ENCODE measurements at regions not wholly inside any gene's neighbourhood (a gene's known extent, or its start where the extent isn't known, plus 50 kb on each side); places are given as distances from the start of the nearest gene placed in this dataset.

GRCh38 chr2:120446236-120447126, 100.5 kb downstream of the INHBB start:
- POLR2A ChIA-PET, result no interaction called here
- TF ChIP-seq ZNF529 (tag by site-specific recombination; IDR thresholded peaks at IDR 0.05; ENCODE audit: insufficient replicate concordance), result no peak
- TF ChIP-seq SCRT2 (tag by site-specific recombination; IDR thresholded peaks at IDR 0.05), result 0 out of 2 replicates have a peak, but pooled peaks have one; percentile 42
- no peak for TF ChIP-seq ZSCAN4 (tag by site-specific recombination; IDR thresholded peaks at IDR 0.05)
- 0 out of 2 replicates have a peak, but pooled peaks have one; percentile 13 for TF ChIP-seq SCRT1 (tag by site-specific recombination; IDR thresholded peaks at IDR 0.05; ENCODE audit: borderline replicate concordance)
- no peak for TF ChIP-seq ZNF266 (tag by site-specific recombination; IDR thresholded peaks at IDR 0.05; ENCODE audit: low read depth)
- CTCF ChIA-PET, result interaction anchor here (0.5 to 0.7 kb wide), 4 partner anchors 8 to 75 kb away, joined by 3 to 5 read pairs (median 3); no protein-coding TSS in a partner anchor
- H3K9me3 ChIP-seq (ENCODE audit: control insufficient read depth, insufficient read depth, low read depth, low read length), result no peaks in the 10 kb centered on the region
- H3K4me3 ChIP-seq (ENCODE audit: low read depth, low read length), result no peak overlapping the region
- H3K4me1 ChIP-seq (ENCODE audit: control insufficient read depth, insufficient read depth, low read length), result no peaks in the 10 kb centered on the region
- no peak overlapping the region for H3K27ac ChIP-seq (ENCODE audit: extremely low read depth, low read depth, low read length)
- no peaks in the 10 kb centered on the region for H3K36me3 ChIP-seq (ENCODE audit: control insufficient read depth in 2 of 2, insufficient read depth in 1 of 2, low read length in 2 of 2)

- ChIA-PET POLR2A (no interaction called here), CTCF (interaction anchor here (0.6 kb wide), 1 partner anchor 9 kb away, joined by 3 read pairs; no protein-coding TSS in a partner anchor)
- H3K4me1 ChIP-seq (ENCODE audit: control insufficient read depth, insufficient read depth, low read length), result no peaks in the 10 kb centered on the region
- H3K4me3 ChIP-seq (ENCODE audit: low read depth, low read length), result no peak overlapping the region
- no peaks in the 10 kb centered on the region for H3K9me3 ChIP-seq (ENCODE audit: control insufficient read depth, insufficient read depth, low read depth, low read length)
- H3K36me3 ChIP-seq (ENCODE audit: control insufficient read depth in 2 of 2, insufficient read depth in 1 of 2, low read length in 2 of 2), result no peaks in the 10 kb centered on the region
- TF ChIP-seq KLF9 (tag by site-specific recombination; IDR thresholded peaks at IDR 0.05; ENCODE audit: low read depth) (no peak), GLIS2 (tag by site-specific recombination; IDR thresholded peaks at IDR 0.05) (no peak), KLF16 (tag by site-specific recombination; IDR thresholded peaks at IDR 0.05) (no peak), ZNF530 (tag by site-specific recombination; IDR thresholded peaks at IDR 0.05; ENCODE audit: low read depth) (no peak), ZNF174 (tag by site-specific recombination; IDR thresholded peaks at IDR 0.05) (no peak), ZNF133 (tag by site-specific recombination; IDR thresholded peaks at IDR 0.05) (no peak), ZNF529 (tag by site-specific recombination; IDR thresholded peaks at IDR 0.05; ENCODE audit: insufficient replicate concordance) (no peak), ZNF580 (tag by site-specific recombination; IDR thresholded peaks at IDR 0.05) (no peak), ZNF280C (tag by site-specific recombination; IDR thresholded peaks at IDR 0.05) (no peak), ZFHX2 (tag by site-specific recombination; conservative IDR thresholded peaks at IDR 0.05) (no peak), ZNF629 (tag by site-specific recombination; IDR thresholded peaks at IDR 0.05) (no peak), ZNF214 (tag by site-specific recombination; IDR thresholded peaks at IDR 0.05; ENCODE audit: borderline replicate concordance) (no peak)
- no peak overlapping the region for H3K27ac ChIP-seq (ENCODE audit: extremely low read depth, low read depth, low read length)
These were observed 101.3 kb downstream of the INHBB start for GRCh38 chr2:120447127-120447785.
